ENCODE measurements at regions not wholly inside any gene's neighbourhood (a gene's known extent, or its start where the extent isn't known, plus 50 kb on each side); places are given as distances from the start of the nearest gene placed in this dataset.

- TF ChIP-seq, protein P1, sequence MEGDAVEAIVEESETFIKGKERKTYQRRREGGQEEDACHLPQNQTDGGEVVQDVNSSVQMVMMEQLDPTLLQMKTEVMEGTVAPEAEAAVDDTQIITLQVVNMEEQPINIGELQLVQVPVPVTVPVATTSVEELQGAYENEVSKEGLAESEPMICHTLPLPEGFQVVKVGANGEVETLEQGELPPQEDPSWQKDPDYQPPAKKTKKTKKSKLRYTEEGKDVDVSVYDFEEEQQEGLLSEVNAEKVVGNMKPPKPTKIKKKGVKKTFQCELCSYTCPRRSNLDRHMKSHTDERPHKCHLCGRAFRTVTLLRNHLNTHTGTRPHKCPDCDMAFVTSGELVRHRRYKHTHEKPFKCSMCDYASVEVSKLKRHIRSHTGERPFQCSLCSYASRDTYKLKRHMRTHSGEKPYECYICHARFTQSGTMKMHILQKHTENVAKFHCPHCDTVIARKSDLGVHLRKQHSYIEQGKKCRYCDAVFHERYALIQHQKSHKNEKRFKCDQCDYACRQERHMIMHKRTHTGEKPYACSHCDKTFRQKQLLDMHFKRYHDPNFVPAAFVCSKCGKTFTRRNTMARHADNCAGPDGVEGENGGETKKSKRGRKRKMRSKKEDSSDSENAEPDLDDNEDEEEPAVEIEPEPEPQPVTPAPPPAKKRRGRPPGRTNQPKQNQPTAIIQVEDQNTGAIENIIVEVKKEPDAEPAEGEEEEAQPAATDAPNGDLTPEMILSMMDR (IDR thresholded peaks at IDR 0.05; ENCODE audit: low read depth, low read length, poor library complexity, severe bottlenecking) = no peak
- no peak for TF ChIP-seq EZH2phosphoT487 (IDR thresholded peaks at IDR 0.05; ENCODE audit: borderline replicate concordance, low read length)
Observed at GRCh38 chr21:31577271-31577670, 82.2 kb upstream of the SOD1 start.
